Transverse colon (tissue), 3 donors: ENCODE measurements at regions not wholly inside any gene's neighbourhood (a gene's known extent, or its start where the extent isn't known, plus 50 kb on each side); places are given as distances from the start of the nearest gene placed in this dataset.

Source experiments
- CTCF ChIP-seq, 5 experiments: fragments of 200-600 bp in 3 of 5; fragments of 450-650 bp in 2 of 5; sonication (generic) in 3 of 5; IDR thresholded peaks; 1 replicate in 2 of 5; 2 replicates in 3 of 5; pipeline ENCODE4 v1.5.1; 2016 to 2017; ENCODE audit warnings: antibody characterized with exemption in 5 of 5, inconsistent platforms in 3 of 5, mild to moderate bottlenecking in 2 of 5, moderate library complexity in 1 of 5
- EP300 ChIP-seq: sonication (generic); formaldehyde crosslinking; IDR thresholded peaks from one replicate; pipeline ENCODE4 v1.6.1; 2017; ENCODE audit warnings: antibody characterized with exemption, low read depth

- TF ChIP-seq CTCF (IDR thresholded peaks at IDR 0.05) (no peak), EP300 (no peak)
Observed at GRCh38 chrX:99761731-99762130, 648.3 kb downstream of the PCDH19 start.
